Loucy (cell line): ENCODE measurements at regions not wholly inside any gene's neighbourhood (a gene's known extent, or its start where the extent isn't known, plus 50 kb on each side); places are given as distances from the start of the nearest gene placed in this dataset.

ENCODE experiments used
- H2AFZ ChIP-seq: fragments of 200-600 bp; sonication (generic); 2 replicates; pipeline ENCODE4 v1.6.0; 2016; ENCODE audit warnings: antibody characterized with exemption, mild to moderate bottlenecking, low read length, moderate library complexity
- H3F3A ChIP-seq: fragments of 200-600 bp; 2 replicates; pipeline ENCODE4 v1.6.0; 2016; ENCODE audit warnings: antibody characterized with exemption, low read depth, mild to moderate bottlenecking
- H3K27me3 ChIP-seq: fragments of 200-600 bp; sonication (generic); 2 replicates; pipeline ENCODE4 v1.6.1; 2014; ENCODE audit warnings: low read length, mild to moderate bottlenecking; ENCODE audit not compliant: insufficient read depth, poor library complexity, severe bottlenecking
- H3K36me3 ChIP-seq: fragments of 200-600 bp; sonication (generic); 2 replicates; pipeline ENCODE4 v1.6.1; 2016; ENCODE audit warnings: low read length; ENCODE audit not compliant: insufficient read depth
- H3K4me1 ChIP-seq: fragments of 200-600 bp; sonication (generic); 2 replicates; pipeline ENCODE4 v1.5.1; 2014; ENCODE audit warnings: low read length, mild to moderate bottlenecking; ENCODE audit not compliant: insufficient read depth, poor library complexity, severe bottlenecking
- H3K4me2 ChIP-seq: fragments of 200-600 bp; sonication (generic); 2 replicates; pipeline ENCODE4 v1.6.0; 2014; ENCODE audit warnings: antibody characterized with exemption, low read length, low read depth, mild to moderate bottlenecking; ENCODE audit not compliant: poor library complexity, severe bottlenecking
- H3K4me3 ChIP-seq: fragments of 200-600 bp; sonication (generic); 2 replicates; pipeline ENCODE4 v1.5.1; 2014; ENCODE audit warnings: low read length, mild to moderate bottlenecking, mixed read lengths; ENCODE audit not compliant: poor library complexity, severe bottlenecking
- H3K79me2 ChIP-seq: fragments of 200-600 bp; sonication (generic); 2 replicates; pipeline ENCODE4 v1.6.1; 2014; ENCODE audit warnings: low read length; ENCODE audit not compliant: insufficient read depth
- H3K9ac ChIP-seq: fragments of 200-600 bp; sonication (generic); 2 replicates; pipeline ENCODE4 v1.6.0; 2014; ENCODE audit warnings: mild to moderate bottlenecking, low read depth, low read length, moderate library complexity; ENCODE audit not compliant: poor library complexity, severe bottlenecking
- H3K9me2 ChIP-seq: fragments of 200-600 bp; sonication (generic); replicated peaks from 2 replicates; pipeline ENCODE4 v1.6.1; 2016; ENCODE audit warnings: low read depth, low read length, mixed read lengths
- H3K9me3 ChIP-seq: fragments of 200-600 bp; sonication (generic); 2 replicates; pipeline ENCODE4 v1.6.1; 2014; ENCODE audit warnings: mild to moderate bottlenecking, antibody characterized with exemption, low read length, low read depth; ENCODE audit not compliant: insufficient read depth
- H4K20me1 ChIP-seq: fragments of 200-600 bp; sonication (generic); 2 replicates; pipeline ENCODE4 v1.6.0; 2014; ENCODE audit warnings: antibody characterized with exemption, low read length, mild to moderate bottlenecking; ENCODE audit not compliant: insufficient read depth, poor library complexity, severe bottlenecking
- CTCF ChIP-seq: fragments of 200-600 bp; sonication (generic); conservative IDR thresholded peaks from 2 replicates; pipeline ENCODE4 v1.5.1; 2014; ENCODE audit warnings: mild to moderate bottlenecking, antibody characterized with exemption, low read length
- EZH2phosphoT487 ChIP-seq: fragments of 200-600 bp; IDR thresholded peaks from 2 replicates; pipeline ENCODE4 v1.6.1; 2018; ENCODE audit warnings: antibody characterized with exemption, mild to moderate bottlenecking, moderate library complexity, borderline replicate concordance

DNA sequence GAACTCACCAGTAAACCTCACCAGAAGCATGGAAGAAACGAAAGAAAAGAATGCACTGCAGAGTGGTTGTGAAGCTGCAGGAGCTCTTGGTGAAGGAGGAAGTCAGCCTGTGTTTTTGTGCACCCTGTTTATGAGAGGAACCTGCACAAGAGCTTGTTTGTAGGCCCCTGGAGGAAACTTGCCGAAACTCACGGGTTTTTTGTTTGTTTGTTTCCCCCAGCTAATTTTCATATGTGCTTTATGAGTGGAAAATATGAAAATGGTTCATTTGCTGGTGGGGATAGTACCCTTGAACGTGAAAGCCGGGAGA lies 222.7 kb downstream of the C16orf95 start:
- Histone ChIP-seq H3F3A (no peaks in the 10 kb centered on the region), H4K20me1 (no peaks in the 10 kb centered on the region), H3K79me2 (no peaks in the 10 kb centered on the region), H3K36me3 (no peaks in the 10 kb centered on the region), H3K27me3 (no peaks in the 10 kb centered on the region), H3K4me1 (no peaks in the 10 kb centered on the region), H3K9ac (no peak overlapping the region), H3K4me2 (no peak overlapping the region), H2AFZ (no peak overlapping the region), H3K9me3 (no peaks in the 10 kb centered on the region), H3K4me3 (no peak overlapping the region), H3K9me2 (no peaks in the 10 kb centered on the region)
- no peak for TF ChIP-seq CTCF
- no peak for TF ChIP-seq EZH2phosphoT487

- H3K9ac ChIP-seq, result no peak overlapping the region
- H3K9me3 ChIP-seq, result no peaks in the 10 kb centered on the region
- H3K4me3 ChIP-seq, result no peak overlapping the region
- no peak overlapping the region for H3K4me2 ChIP-seq
- no peak for TF ChIP-seq EZH2phosphoT487
- no peak for TF ChIP-seq CTCF
- no peaks in the 10 kb centered on the region for H3F3A ChIP-seq
- H3K36me3 ChIP-seq, result no peaks in the 10 kb centered on the region
- no peaks in the 10 kb centered on the region for H3K4me1 ChIP-seq
- no peaks in the 10 kb centered on the region for H3K79me2 ChIP-seq
- no peaks in the 10 kb centered on the region for H3K27me3 ChIP-seq
- H4K20me1 ChIP-seq, result no peaks in the 10 kb centered on the region
- H3K9me2 ChIP-seq, result no peaks in the 10 kb centered on the region
- H2AFZ ChIP-seq, result no peak overlapping the region
Measured at GRCh38 chr16:87095271-87095670, 221.9 kb downstream of the C16orf95 start.

DNA sequence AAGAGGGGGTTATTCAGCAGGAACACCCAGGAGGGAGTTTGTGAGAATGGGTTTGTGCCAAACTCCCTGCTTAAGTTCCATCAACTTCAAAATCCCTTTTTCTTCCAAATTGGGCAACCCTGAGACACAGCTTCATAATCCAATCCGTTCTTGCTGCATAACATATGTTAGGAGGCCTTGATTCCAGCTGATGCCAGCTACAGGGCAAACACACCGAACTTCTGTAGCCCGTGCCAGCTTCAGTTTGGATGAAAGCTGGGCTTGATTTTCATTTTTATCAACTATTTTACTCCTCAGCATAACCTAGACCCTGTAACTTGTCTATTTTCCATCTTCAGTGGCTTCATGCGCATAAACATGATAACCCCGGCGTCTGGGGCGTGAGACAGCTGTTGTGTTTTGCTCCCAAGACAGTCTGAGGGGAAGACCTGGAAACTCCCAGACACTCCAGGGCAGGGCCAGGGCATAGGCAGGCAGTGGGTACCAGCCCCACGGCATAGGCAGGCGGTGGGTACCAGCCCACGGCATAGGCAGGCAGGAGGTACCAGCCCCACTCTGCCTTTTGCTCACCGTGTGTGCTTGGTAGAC lies 220.4 kb downstream of the C16orf95 start:
- Histone ChIP-seq H3K27me3 (no peaks in the 10 kb centered on the region), H3K79me2 (no peaks in the 10 kb centered on the region), H2AFZ (no peak overlapping the region), H3K36me3 (no peaks in the 10 kb centered on the region), H3K9me2 (no peaks in the 10 kb centered on the region), H3K4me1 (no peaks in the 10 kb centered on the region), H4K20me1 (no peaks in the 10 kb centered on the region), H3K9me3 (no peaks in the 10 kb centered on the region), H3F3A (no peaks in the 10 kb centered on the region), H3K4me2 (no peak overlapping the region), H3K4me3 (no peak overlapping the region), H3K9ac (no peak overlapping the region)
- no peak for TF ChIP-seq EZH2phosphoT487
- no peak for TF ChIP-seq CTCF
